Uterus (tissue), 2 donors: ENCODE measurements at regions not wholly inside any gene's neighbourhood (a gene's known extent, or its start where the extent isn't known, plus 50 kb on each side); places are given as distances from the start of the nearest gene placed in this dataset.

Source experiments
- POLR2A ChIP-seq, 2 donors: fragments of 450-650 bp; IDR thresholded peaks; one replicate each; pipeline ENCODE4 v1.6.1; 2016; ENCODE audit warnings: antibody characterized with exemption in 2 of 2, mild to moderate bottlenecking in 1 of 2, moderate library complexity in 1 of 2
- TF ChIP-seq, protein P1 (sequence below), 4 experiments: fragments of 200-600 bp in 2 of 4; fragments of 450-650 bp in 2 of 4; sonication (generic) in 2 of 4; IDR thresholded peaks; one replicate each; pipeline ENCODE4 v1.5.1; 2016 to 2019; ENCODE audit warnings: antibody characterized with exemption in 4 of 4, mild to moderate bottlenecking in 2 of 4, moderate library complexity in 1 of 4

DNA sequence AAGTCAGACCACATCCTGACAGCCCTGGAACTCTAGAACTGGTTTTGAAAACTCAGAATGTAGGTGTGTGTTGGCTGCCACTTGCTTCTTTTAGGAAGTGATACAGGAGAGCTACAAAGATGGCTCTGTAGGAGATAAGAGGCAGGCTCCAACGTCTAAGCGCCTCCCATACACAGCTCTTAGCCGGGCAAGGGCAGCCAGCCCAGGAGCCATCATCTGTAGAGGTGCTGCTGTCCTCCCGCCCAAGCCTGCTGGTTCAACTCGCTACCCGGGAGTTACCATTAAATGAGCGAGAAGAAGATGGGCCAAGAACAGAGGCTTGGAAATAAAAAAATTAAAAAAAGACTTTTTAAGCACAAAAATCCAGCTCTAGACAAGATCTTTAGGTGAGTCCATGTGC is 61.2 kb upstream of the DIO3 start:
- TF ChIP-seq, protein P1, sequence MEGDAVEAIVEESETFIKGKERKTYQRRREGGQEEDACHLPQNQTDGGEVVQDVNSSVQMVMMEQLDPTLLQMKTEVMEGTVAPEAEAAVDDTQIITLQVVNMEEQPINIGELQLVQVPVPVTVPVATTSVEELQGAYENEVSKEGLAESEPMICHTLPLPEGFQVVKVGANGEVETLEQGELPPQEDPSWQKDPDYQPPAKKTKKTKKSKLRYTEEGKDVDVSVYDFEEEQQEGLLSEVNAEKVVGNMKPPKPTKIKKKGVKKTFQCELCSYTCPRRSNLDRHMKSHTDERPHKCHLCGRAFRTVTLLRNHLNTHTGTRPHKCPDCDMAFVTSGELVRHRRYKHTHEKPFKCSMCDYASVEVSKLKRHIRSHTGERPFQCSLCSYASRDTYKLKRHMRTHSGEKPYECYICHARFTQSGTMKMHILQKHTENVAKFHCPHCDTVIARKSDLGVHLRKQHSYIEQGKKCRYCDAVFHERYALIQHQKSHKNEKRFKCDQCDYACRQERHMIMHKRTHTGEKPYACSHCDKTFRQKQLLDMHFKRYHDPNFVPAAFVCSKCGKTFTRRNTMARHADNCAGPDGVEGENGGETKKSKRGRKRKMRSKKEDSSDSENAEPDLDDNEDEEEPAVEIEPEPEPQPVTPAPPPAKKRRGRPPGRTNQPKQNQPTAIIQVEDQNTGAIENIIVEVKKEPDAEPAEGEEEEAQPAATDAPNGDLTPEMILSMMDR (IDR thresholded peaks at IDR 0.05), result no peak
- TF ChIP-seq POLR2A (IDR thresholded peaks at IDR 0.05), result no peak
